ENCODE measurements at regions not wholly inside any gene's neighbourhood (a gene's known extent, or its start where the extent isn't known, plus 50 kb on each side); places are given as distances from the start of the nearest gene placed in this dataset. TPM values are rescaled to one million over a fixed set of nuclear protein-coding genes. Genes with fewer than 3 reads are reported as not detected.
"Not testable (repeated sequence)": the region's sequence is repeated elsewhere in the genome, so short reads cannot be mapped to it uniquely, and the experiment has no call there.

GRCh38 chr22:15835729-15836128 lies 145.9 kb downstream of the POTEH start:
- DNase-seq (ENCODE audit: low read depth) = not testable (repeated sequence)

- not testable (repeated sequence) for DNase-seq (ENCODE audit: low read depth)
Observed at GRCh38 chr22:15849772-15850171, 159.9 kb downstream of the POTEH start.

- not testable (repeated sequence) for DNase-seq (ENCODE audit: low read depth)
Observed at GRCh38 chr22:15853716-15854373, 164.0 kb downstream of the POTEH start.

- not testable (repeated sequence) for DNase-seq (ENCODE audit: low read depth)
Observed at GRCh38 chr22:15854421-15854820, 164.6 kb downstream of the POTEH start.

GRCh38 chr22:15854978-15855377 lies 165.2 kb downstream of the POTEH start:
- not testable (repeated sequence) for DNase-seq (ENCODE audit: low read depth)

- not testable (repeated sequence) for DNase-seq (ENCODE audit: low read depth)
Observed at GRCh38 chr22:15880926-15881325, 191.1 kb downstream of the POTEH start.

- DNase-seq (ENCODE audit: low read depth) = not testable (repeated sequence)
Observed at GRCh38 chr22:15904326-15904725, 214.5 kb downstream of the POTEH start.

GRCh38 chr22:15911704-15912103 lies 221.9 kb downstream of the POTEH start:
- DNase-seq (ENCODE audit: low read depth) = not testable (repeated sequence)

- not testable (repeated sequence) for DNase-seq (ENCODE audit: low read depth)
Observed at GRCh38 chr22:15919120-15919519, 229.3 kb downstream of the POTEH start.

GRCh38 chr22:15920941-15921340 lies 231.1 kb downstream of the POTEH start:
- DNase-seq (ENCODE audit: low read depth) = not testable (repeated sequence)

GRCh38 chr22:15922132-15922531 lies 232.3 kb downstream of the POTEH start:
- not testable (repeated sequence) for DNase-seq (ENCODE audit: low read depth)

GRCh38 chr22:15922666-15923065 lies 232.8 kb downstream of the POTEH start:
- DNase-seq (ENCODE audit: low read depth) = not testable (repeated sequence)

- not testable (repeated sequence) for DNase-seq (ENCODE audit: low read depth)
Observed at GRCh38 chr22:15924820-15925219, 235.0 kb downstream of the POTEH start.

- DNase-seq (ENCODE audit: low read depth) = peak; percentile 30
Observed at GRCh38 chr22:15927172-15927571, 237.3 kb downstream of the POTEH start.

Small RNA genes lying in the stretch of these regions (small RNA-seq; reads per million reads assigned to genes)
- gene AP000522.1 = not detected

Measured in HT1080 (cell line).